ENCODE measurements at regions not wholly inside any gene's neighbourhood (a gene's known extent, or its start where the extent isn't known, plus 50 kb on each side); places are given as distances from the start of the nearest gene placed in this dataset.

- TF ChIP-seq CTCF (IDR thresholded peaks at IDR 0.05; ENCODE audit: low read depth, low read length) = no peak
- no peak for TF ChIP-seq EZH2phosphoT487 (IDR thresholded peaks at IDR 0.05; ENCODE audit: low read depth)
These were observed 161.2 kb upstream of the RTL1 start for GRCh38 chr14:101064718-101065117.

Data from OCI-LY3 (cell line).